ENCODE measurements at regions not wholly inside any gene's neighbourhood (a gene's known extent, or its start where the extent isn't known, plus 50 kb on each side); places are given as distances from the start of the nearest gene placed in this dataset.
"Not testable (repeated sequence)": the region's sequence is repeated elsewhere in the genome, so short reads cannot be mapped to it uniquely, and the experiment has no call there.

DNA sequence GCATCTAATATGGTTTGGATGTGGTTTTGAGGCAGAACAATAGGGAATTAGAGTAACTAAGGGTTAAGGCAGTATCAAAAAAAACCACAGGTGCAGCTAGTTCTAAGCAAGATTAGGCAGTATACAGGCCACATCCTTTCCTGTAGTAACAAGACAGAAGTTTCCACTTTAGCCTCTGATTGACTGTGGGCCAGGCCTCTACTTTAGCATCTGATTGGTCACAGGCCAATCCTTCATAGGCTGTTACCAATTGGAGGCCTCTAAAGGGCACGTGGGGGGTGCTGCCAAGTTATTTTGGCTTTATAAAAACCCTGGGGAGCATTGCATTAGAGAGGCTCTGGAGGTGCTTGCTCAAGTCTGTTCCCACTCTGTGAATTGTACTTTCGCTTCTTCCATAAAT lies 144.1 kb upstream of the ST8SIA4 start:
- H3K4me3 ChIP-seq (ENCODE audit: low read depth, low read length): no peak overlapping the region
- TF ChIP-seq, protein P1, sequence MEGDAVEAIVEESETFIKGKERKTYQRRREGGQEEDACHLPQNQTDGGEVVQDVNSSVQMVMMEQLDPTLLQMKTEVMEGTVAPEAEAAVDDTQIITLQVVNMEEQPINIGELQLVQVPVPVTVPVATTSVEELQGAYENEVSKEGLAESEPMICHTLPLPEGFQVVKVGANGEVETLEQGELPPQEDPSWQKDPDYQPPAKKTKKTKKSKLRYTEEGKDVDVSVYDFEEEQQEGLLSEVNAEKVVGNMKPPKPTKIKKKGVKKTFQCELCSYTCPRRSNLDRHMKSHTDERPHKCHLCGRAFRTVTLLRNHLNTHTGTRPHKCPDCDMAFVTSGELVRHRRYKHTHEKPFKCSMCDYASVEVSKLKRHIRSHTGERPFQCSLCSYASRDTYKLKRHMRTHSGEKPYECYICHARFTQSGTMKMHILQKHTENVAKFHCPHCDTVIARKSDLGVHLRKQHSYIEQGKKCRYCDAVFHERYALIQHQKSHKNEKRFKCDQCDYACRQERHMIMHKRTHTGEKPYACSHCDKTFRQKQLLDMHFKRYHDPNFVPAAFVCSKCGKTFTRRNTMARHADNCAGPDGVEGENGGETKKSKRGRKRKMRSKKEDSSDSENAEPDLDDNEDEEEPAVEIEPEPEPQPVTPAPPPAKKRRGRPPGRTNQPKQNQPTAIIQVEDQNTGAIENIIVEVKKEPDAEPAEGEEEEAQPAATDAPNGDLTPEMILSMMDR (IDR thresholded peaks at IDR 0.05; ENCODE audit: low read depth, low read length, missing control alignments): no peak
- DNase-seq (ENCODE audit: low read depth): no peak

DNA sequence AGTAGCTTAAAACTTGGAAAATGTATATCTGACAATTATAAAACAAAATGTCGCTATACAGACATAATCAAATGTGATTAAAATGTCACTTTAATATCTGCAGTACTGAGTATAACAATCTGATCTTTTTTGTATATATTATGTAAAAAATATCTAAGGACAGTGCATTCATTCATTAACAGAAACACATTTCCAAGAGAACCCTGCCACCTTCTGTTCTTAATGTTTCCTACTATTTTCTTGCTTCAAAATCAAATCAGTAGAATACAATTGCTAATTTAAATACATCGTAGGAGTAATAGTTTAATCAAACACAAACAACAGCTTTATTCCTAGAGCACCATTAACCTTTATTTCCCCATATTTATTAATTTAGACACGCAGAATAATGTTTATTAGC lies 142.6 kb upstream of the ST8SIA4 start:
- no peak overlapping the region for H3K4me3 ChIP-seq (ENCODE audit: low read depth, low read length)
- TF ChIP-seq, protein P1 (IDR thresholded peaks at IDR 0.05; ENCODE audit: low read depth, low read length, missing control alignments): peak; percentile 9
- DNase-seq (ENCODE audit: low read depth): no peak

DNA sequence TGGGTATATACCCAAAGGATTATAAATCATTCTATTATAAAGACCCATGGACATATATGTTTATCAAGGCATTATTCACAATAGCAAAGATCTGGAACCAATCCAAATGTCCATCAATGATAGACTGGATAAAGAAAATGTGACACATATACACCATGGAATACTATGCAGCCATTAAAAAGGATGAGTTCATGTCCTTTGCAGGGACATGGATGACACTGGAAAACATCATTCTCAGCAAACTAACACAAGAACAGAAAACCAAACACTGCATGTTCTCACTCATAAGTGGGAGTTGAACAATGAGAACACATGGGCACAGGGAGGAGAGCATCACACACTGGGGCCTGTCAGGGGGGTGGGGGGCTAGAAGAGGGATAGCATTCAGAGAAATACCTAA lies 136.9 kb upstream of the ST8SIA4 start:
- not testable (repeated sequence) for H3K4me3 ChIP-seq (ENCODE audit: low read depth, low read length); DNase-seq (ENCODE audit: low read depth)

DNA sequence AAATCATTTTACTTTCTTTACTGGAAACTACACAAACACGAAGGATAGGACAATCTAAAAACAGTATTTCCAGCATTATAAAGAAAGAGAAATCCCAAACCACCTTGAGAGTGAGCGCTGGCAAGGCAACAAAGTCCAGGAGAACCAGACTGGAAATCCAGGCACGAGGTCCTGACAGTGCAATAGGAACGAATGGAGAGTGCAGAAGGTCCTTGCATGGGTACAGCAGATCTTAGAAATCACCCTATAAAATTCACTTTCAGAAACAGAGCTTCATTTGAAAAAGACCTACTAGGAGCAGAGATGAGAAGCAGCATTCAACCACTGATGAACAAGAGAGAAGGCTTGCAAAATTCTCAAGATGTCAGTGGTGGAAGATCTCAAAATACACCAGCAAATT lies 133.7 kb upstream of the ST8SIA4 start:
- TF ChIP-seq, protein P1 (IDR thresholded peaks at IDR 0.05; ENCODE audit: low read depth, low read length, missing control alignments): no peak
- no peak overlapping the region for H3K4me3 ChIP-seq (ENCODE audit: low read depth, low read length)
- DNase-seq (ENCODE audit: low read depth): no peak

DNA sequence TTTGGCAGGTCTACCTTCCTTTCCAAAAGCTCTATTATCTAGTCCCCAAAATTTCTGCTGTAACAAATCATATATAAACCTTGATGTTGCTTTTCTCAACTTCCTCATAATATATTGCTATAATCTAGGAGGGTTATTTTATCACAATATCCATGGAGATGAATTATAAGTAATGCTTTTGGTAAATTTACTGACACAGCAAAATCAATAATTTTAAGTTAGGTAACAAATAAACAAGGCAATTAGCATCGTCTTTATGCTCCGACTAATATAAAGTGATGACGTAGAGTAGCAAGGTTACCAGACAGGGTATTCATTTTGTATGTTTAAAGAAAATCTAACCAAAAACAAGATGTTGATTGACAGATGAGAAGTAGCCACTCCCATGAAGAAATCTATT lies 132.3 kb upstream of the ST8SIA4 start:
- DNase-seq (ENCODE audit: low read depth): no peak
- TF ChIP-seq, protein P1 (IDR thresholded peaks at IDR 0.05; ENCODE audit: low read depth, low read length, missing control alignments): no peak
- no peak overlapping the region for H3K4me3 ChIP-seq (ENCODE audit: low read depth, low read length)

DNA sequence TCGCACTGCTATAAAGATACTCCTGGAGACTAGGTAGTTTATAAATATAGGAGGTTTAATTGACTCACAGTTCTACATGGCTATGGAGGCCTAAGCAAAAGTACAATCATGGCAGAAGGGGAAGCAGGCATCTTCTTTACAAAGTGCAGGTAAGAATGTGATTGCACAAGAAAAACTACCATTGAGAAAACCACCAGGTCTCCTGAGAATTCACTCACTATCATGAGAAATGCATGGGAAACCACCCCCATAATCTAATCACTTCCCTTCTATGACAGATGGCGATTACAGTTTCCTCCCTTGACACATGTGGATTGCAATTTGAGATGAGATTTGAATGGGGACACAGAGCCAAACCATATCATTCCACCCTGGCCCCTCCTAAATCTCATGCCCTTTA lies 121.2 kb upstream of the ST8SIA4 start:
- TF ChIP-seq, protein P1 (IDR thresholded peaks at IDR 0.05; ENCODE audit: low read depth, low read length, missing control alignments): no peak
- H3K4me3 ChIP-seq (ENCODE audit: low read depth, low read length): no peak overlapping the region
- DNase-seq (ENCODE audit: low read depth): no peak

DNA sequence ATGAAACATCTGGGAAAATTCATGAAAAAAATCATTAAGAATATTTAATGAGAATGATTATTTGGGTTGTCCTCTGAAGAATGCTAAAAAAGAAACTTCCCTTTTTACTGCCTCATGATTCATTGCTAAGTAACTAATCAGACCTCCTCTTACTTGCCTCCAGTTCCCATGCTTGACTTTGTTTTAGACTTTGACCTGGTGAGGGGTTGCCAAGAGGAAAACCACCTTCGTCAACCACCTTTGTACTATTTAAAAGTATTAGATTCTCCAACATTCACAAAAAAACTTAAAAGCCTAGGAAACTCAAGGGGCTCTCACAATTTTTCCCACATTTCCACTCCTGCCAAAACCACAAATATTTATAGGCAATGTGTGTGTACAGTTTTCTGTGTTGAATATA lies 115.2 kb upstream of the ST8SIA4 start:
- TF ChIP-seq, protein P1 (IDR thresholded peaks at IDR 0.05; ENCODE audit: low read depth, low read length, missing control alignments): no peak
- no peak overlapping the region for H3K4me3 ChIP-seq (ENCODE audit: low read depth, low read length)
- DNase-seq (ENCODE audit: low read depth): no peak

DNA sequence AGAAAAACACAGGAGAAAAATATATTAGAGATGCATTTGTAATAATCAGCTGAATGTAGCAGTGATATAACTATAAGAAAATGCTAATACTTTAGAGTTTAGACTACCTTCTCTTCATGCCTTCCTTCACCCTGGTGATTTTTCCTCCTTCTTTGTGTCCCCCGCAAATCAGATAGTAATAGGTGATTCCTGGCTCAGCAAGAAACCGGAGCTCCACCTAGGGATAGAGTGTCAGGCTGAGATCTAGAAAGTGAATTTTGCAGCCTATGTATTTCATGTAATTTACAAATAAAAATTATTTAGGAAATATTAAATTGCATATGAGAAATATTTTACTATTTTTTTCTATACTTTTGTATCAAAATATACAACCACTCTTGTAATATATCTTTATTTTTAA lies 109.8 kb upstream of the ST8SIA4 start:
- DNase-seq (ENCODE audit: low read depth): no peak
- no peak overlapping the region for H3K4me3 ChIP-seq (ENCODE audit: low read depth, low read length)
- TF ChIP-seq, protein P1 (IDR thresholded peaks at IDR 0.05; ENCODE audit: low read depth, low read length, missing control alignments): no peak
